ENCODE measurements at regions not wholly inside any gene's neighbourhood (a gene's known extent, or its start where the extent isn't known, plus 50 kb on each side); places are given as distances from the start of the nearest gene placed in this dataset.
"Not testable (repeated sequence)": the region's sequence is repeated elsewhere in the genome, so short reads cannot be mapped to it uniquely, and the experiment has no call there.

GRCh38 chrX:15072880-15073279, 197.0 kb downstream of the ASB9 start:
- no peak overlapping the region for H3K27ac Mint-ChIP-seq
- H3K4me3 Mint-ChIP-seq: no peak overlapping the region
- H3K4me1 Mint-ChIP-seq (ENCODE audit: low read depth): no peaks in the 10 kb centered on the region
- peaks cover 2% of the 10 kb centered on the region for H3K27me3 Mint-ChIP-seq (ENCODE audit: low read depth)
- no peak for DNase-seq (ENCODE audit: low spot score)
- no peaks in the 10 kb centered on the region for H3K36me3 Mint-ChIP-seq (ENCODE audit: low read depth)
- no peaks in the 10 kb centered on the region for H3K9me3 Mint-ChIP-seq

GRCh38 chrX:15072259-15072658, 197.6 kb downstream of the ASB9 start:
- no peak overlapping the region for H3K27ac Mint-ChIP-seq
- H3K4me3 Mint-ChIP-seq: no peak overlapping the region

GRCh38 chrX:15059474-15059873, 186.3 kb downstream of the MOSPD2 start:
- no peaks in the 10 kb centered on the region for H3K4me1 Mint-ChIP-seq (ENCODE audit: low read depth)
- DNase-seq (ENCODE audit: low spot score): no peak
- no peaks in the 10 kb centered on the region for H3K36me3 Mint-ChIP-seq (ENCODE audit: low read depth)
- no peak overlapping the region for H3K27ac Mint-ChIP-seq
- no peaks in the 10 kb centered on the region for H3K9me3 Mint-ChIP-seq
- H3K4me3 Mint-ChIP-seq: no peak overlapping the region
- H3K27me3 Mint-ChIP-seq (ENCODE audit: low read depth): peaks cover 4% of the 10 kb centered on the region

More at GRCh38 chrX:15072259-15072658, 197.6 kb downstream of the ASB9 start:
- H3K4me1 Mint-ChIP-seq (ENCODE audit: low read depth): no peaks in the 10 kb centered on the region
- H3K27me3 Mint-ChIP-seq (ENCODE audit: low read depth): peaks cover 2% of the 10 kb centered on the region
- no peak for DNase-seq (ENCODE audit: low spot score)
- no peaks in the 10 kb centered on the region for H3K36me3 Mint-ChIP-seq (ENCODE audit: low read depth)
- H3K9me3 Mint-ChIP-seq: no peaks in the 10 kb centered on the region

- Mint-ChIP-seq H3K27me3 (ENCODE audit: low read depth) (peaks cover 3% of the 10 kb centered on the region), H3K4me3 (no peak overlapping the region), H3K36me3 (ENCODE audit: low read depth) (no peaks in the 10 kb centered on the region), H3K4me1 (ENCODE audit: low read depth) (no peaks in the 10 kb centered on the region), H3K27ac (no peak overlapping the region), H3K9me3 (no peaks in the 10 kb centered on the region)
- DNase-seq (ENCODE audit: low spot score): no peak
Measured at GRCh38 chrX:15056044-15056443, 182.8 kb downstream of the MOSPD2 start.

GRCh38 chrX:15055146-15055930, 182.1 kb downstream of the MOSPD2 start:
- Mint-ChIP-seq H3K9me3 (no peaks in the 10 kb centered on the region), H3K4me3 (no peak overlapping the region), H3K4me1 (ENCODE audit: low read depth) (no peaks in the 10 kb centered on the region), H3K27ac (no peak overlapping the region), H3K36me3 (ENCODE audit: low read depth) (no peaks in the 10 kb centered on the region), H3K27me3 (ENCODE audit: low read depth) (peaks cover 3% of the 10 kb centered on the region)
- no peak for DNase-seq (ENCODE audit: low spot score)

- H3K27ac Mint-ChIP-seq: no peak overlapping the region
- no peaks in the 10 kb centered on the region for H3K27me3 Mint-ChIP-seq (ENCODE audit: low read depth)
- H3K9me3 Mint-ChIP-seq: no peaks in the 10 kb centered on the region
- H3K4me3 Mint-ChIP-seq: no peak overlapping the region
- DNase-seq (ENCODE audit: low spot score): no peak
- H3K4me1 Mint-ChIP-seq (ENCODE audit: low read depth): no peaks in the 10 kb centered on the region
- no peaks in the 10 kb centered on the region for H3K36me3 Mint-ChIP-seq (ENCODE audit: low read depth)
Measured at GRCh38 chrX:15050395-15050794, 177.2 kb downstream of the MOSPD2 start.

GRCh38 chrX:15043538-15043937, 170.3 kb downstream of the MOSPD2 start:
- H3K36me3 Mint-ChIP-seq (ENCODE audit: low read depth): no peaks in the 10 kb centered on the region
- no peak overlapping the region for H3K27ac Mint-ChIP-seq
- no peaks in the 10 kb centered on the region for H3K9me3 Mint-ChIP-seq
- no peak overlapping the region for H3K4me3 Mint-ChIP-seq
- DNase-seq (ENCODE audit: low spot score): no peak
- peaks cover 2% of the 10 kb centered on the region for H3K4me1 Mint-ChIP-seq (ENCODE audit: low read depth)
- no peaks in the 10 kb centered on the region for H3K27me3 Mint-ChIP-seq (ENCODE audit: low read depth)

GRCh38 chrX:15033917-15034316, 160.7 kb downstream of the MOSPD2 start:
- Mint-ChIP-seq H3K27ac (peak overlapping the region; percentile 2), H3K27me3 (ENCODE audit: low read depth) (no peaks in the 10 kb centered on the region), H3K36me3 (ENCODE audit: low read depth) (no peaks in the 10 kb centered on the region), H3K4me3 (peak overlapping the region; percentile 33), H3K4me1 (ENCODE audit: low read depth) (peaks cover 8% of the 10 kb centered on the region), H3K9me3 (no peaks in the 10 kb centered on the region)
- DNase-seq (ENCODE audit: low spot score): no peak

- no peak overlapping the region for H3K4me3 Mint-ChIP-seq
Measured at GRCh38 chrX:15017491-15017890, 144.3 kb downstream of the MOSPD2 start.

GRCh38 chrX:15016051-15016450, 142.8 kb downstream of the MOSPD2 start:
- Mint-ChIP-seq H3K9me3 (no peaks in the 10 kb centered on the region), H3K36me3 (ENCODE audit: low read depth) (no peaks in the 10 kb centered on the region), H3K4me3 (no peak overlapping the region), H3K27ac (no peak overlapping the region), H3K27me3 (ENCODE audit: low read depth) (peaks cover 2% of the 10 kb centered on the region), H3K4me1 (ENCODE audit: low read depth) (no peaks in the 10 kb centered on the region)
- no peak for DNase-seq (ENCODE audit: low spot score)

More at GRCh38 chrX:15017491-15017890, 144.3 kb downstream of the MOSPD2 start:
- peaks cover 2% of the 10 kb centered on the region for H3K27me3 Mint-ChIP-seq (ENCODE audit: low read depth)
- H3K27ac Mint-ChIP-seq: no peak overlapping the region
- no peaks in the 10 kb centered on the region for H3K9me3 Mint-ChIP-seq
- DNase-seq (ENCODE audit: low spot score): no peak
- H3K4me1 Mint-ChIP-seq (ENCODE audit: low read depth): no peaks in the 10 kb centered on the region
- no peaks in the 10 kb centered on the region for H3K36me3 Mint-ChIP-seq (ENCODE audit: low read depth)

- Mint-ChIP-seq H3K36me3 (ENCODE audit: low read depth) (no peaks in the 10 kb centered on the region), H3K4me1 (ENCODE audit: low read depth) (no peaks in the 10 kb centered on the region), H3K9me3 (no peaks in the 10 kb centered on the region), H3K27ac (no peak overlapping the region), H3K27me3 (ENCODE audit: low read depth) (peaks cover 2% of the 10 kb centered on the region), H3K4me3 (no peak overlapping the region)
- no peak for DNase-seq (ENCODE audit: low spot score)
Measured at GRCh38 chrX:15014281-15014680, 141.1 kb downstream of the MOSPD2 start.

- no peak overlapping the region for H3K4me3 Mint-ChIP-seq
- H3K27ac Mint-ChIP-seq: no peak overlapping the region
- no peak for DNase-seq (ENCODE audit: low spot score)
- H3K9me3 Mint-ChIP-seq: no peaks in the 10 kb centered on the region
- H3K27me3 Mint-ChIP-seq (ENCODE audit: low read depth): peaks cover 2% of the 10 kb centered on the region
- H3K4me1 Mint-ChIP-seq (ENCODE audit: low read depth): no peaks in the 10 kb centered on the region
- no peaks in the 10 kb centered on the region for H3K36me3 Mint-ChIP-seq (ENCODE audit: low read depth)
Measured at GRCh38 chrX:15013461-15013860, 140.2 kb downstream of the MOSPD2 start.

GRCh38 chrX:14997271-14997670, 124.0 kb downstream of the MOSPD2 start:
- no peaks in the 10 kb centered on the region for H3K4me1 Mint-ChIP-seq (ENCODE audit: low read depth)
- no peaks in the 10 kb centered on the region for H3K9me3 Mint-ChIP-seq
- H3K27ac Mint-ChIP-seq: no peak overlapping the region
- H3K36me3 Mint-ChIP-seq (ENCODE audit: low read depth): no peaks in the 10 kb centered on the region
- no peak for DNase-seq (ENCODE audit: low spot score)
- H3K4me3 Mint-ChIP-seq: no peak overlapping the region
- H3K27me3 Mint-ChIP-seq (ENCODE audit: low read depth): no peaks in the 10 kb centered on the region

GRCh38 chrX:14984425-14984824, 111.2 kb downstream of the MOSPD2 start:
- not testable (repeated sequence) for DNase-seq (ENCODE audit: low spot score); H3K9me3 Mint-ChIP-seq; H3K4me3 Mint-ChIP-seq; H3K27ac Mint-ChIP-seq; H3K4me1 Mint-ChIP-seq (ENCODE audit: low read depth); H3K27me3 Mint-ChIP-seq (ENCODE audit: low read depth); H3K36me3 Mint-ChIP-seq (ENCODE audit: low read depth)

All from T-helper 2 cell treated with Interferon-gamma antibody and Interleukin-4, amounts not matched to agents 5 μg/mL and 100 μg/mL, for 36 hours (primary cell).